Brain microvascular endothelial cell (primary cell): ENCODE measurements at regions not wholly inside any gene's neighbourhood (a gene's known extent, or its start where the extent isn't known, plus 50 kb on each side); places are given as distances from the start of the nearest gene placed in this dataset.

Experiments used
- DNase-seq: peaks from one replicate; pipeline ENCODE4 v3.0.0-alpha.2; 2020
- H3K27ac ChIP-seq: fragments of 250-450 bp; sonication (Bioruptor Pico); 2 replicates; pipeline ENCODE4 v1.5.1; 2020; ENCODE audit warnings: mild to moderate bottlenecking, moderate library complexity
- H3K27me3 ChIP-seq: fragments of 250-450 bp; sonication (Bioruptor Pico); replicated peaks from 2 replicates; pipeline ENCODE4 v1.5.1; 2020; ENCODE audit warnings: mild to moderate bottlenecking
- H3K36me3 ChIP-seq: fragments of 250-450 bp; sonication (Bioruptor Pico); replicated peaks from 2 replicates; pipeline ENCODE4 v1.5.1; 2020; ENCODE audit warnings: mild to moderate bottlenecking
- H3K4me3 ChIP-seq: 2 replicates; pipeline ENCODE4 v1.5.1; 2011; ENCODE audit warnings: low read depth, mild to moderate bottlenecking, control low read depth, low read length, moderate library complexity
- in situ Hi-C: cut with HindIII; loops from 2 replicates; pipeline ENCODE4 v1.10.0; 2017; ENCODE audit warnings: low sequenced_read_pairs, low pct_ligation_motif_present
- TF ChIP-seq, protein P1 (sequence below): IDR thresholded peaks from 2 replicates; pipeline ENCODE4 v1.5.1; 2011; ENCODE audit warnings: low read depth, mild to moderate bottlenecking, moderate library complexity, low read length, control low read depth, inconsistent platforms; ENCODE audit errors: missing control alignments

GRCh38 chr22:47575291-47575690 lies 812.8 kb downstream of the TBC1D22A start:
- in situ Hi-C loops = no loop called here
- Histone ChIP-seq H3K27ac (no peak overlapping the region), H3K27me3 (no peaks in the 10 kb centered on the region), H3K4me3 (no peak overlapping the region), H3K36me3 (no peaks in the 10 kb centered on the region)
- DNase-seq = no peak
- TF ChIP-seq, protein P1, sequence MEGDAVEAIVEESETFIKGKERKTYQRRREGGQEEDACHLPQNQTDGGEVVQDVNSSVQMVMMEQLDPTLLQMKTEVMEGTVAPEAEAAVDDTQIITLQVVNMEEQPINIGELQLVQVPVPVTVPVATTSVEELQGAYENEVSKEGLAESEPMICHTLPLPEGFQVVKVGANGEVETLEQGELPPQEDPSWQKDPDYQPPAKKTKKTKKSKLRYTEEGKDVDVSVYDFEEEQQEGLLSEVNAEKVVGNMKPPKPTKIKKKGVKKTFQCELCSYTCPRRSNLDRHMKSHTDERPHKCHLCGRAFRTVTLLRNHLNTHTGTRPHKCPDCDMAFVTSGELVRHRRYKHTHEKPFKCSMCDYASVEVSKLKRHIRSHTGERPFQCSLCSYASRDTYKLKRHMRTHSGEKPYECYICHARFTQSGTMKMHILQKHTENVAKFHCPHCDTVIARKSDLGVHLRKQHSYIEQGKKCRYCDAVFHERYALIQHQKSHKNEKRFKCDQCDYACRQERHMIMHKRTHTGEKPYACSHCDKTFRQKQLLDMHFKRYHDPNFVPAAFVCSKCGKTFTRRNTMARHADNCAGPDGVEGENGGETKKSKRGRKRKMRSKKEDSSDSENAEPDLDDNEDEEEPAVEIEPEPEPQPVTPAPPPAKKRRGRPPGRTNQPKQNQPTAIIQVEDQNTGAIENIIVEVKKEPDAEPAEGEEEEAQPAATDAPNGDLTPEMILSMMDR = no peak

DNA sequence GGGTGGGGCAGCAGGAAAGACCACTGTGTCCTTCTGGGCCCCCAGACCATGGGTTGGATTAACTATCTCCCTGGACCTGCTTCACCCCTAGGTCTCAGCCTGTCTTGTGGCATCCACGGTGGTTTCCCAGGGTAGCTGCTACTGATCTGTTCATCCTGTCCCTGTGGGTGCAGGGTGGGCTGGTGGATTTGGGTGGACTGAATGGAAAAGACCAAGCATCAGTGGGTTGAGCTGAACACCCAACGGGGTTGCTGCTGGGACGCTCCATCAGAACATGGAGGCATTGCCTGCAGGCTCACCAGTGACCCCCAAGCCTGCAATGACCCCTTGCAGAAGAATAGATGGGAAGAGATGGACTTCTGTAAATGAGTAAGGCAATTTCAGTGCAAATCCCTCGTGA lies 812.1 kb downstream of the TBC1D22A start:
- no peak for DNase-seq
- Histone ChIP-seq H3K4me3 (no peak overlapping the region), H3K27me3 (no peaks in the 10 kb centered on the region), H3K36me3 (no peaks in the 10 kb centered on the region), H3K27ac (no peak overlapping the region)
- TF ChIP-seq, protein P1 = no peak
- in situ Hi-C loops = no loop called here

- Histone ChIP-seq H3K4me3 (no peak overlapping the region), H3K36me3 (no peaks in the 10 kb centered on the region), H3K27me3 (no peaks in the 10 kb centered on the region), H3K27ac (no peak overlapping the region)
- no peak for DNase-seq
- TF ChIP-seq, protein P1 = no peak
- in situ Hi-C loops = no loop called here
Observed at GRCh38 chr22:47573141-47573540, 810.7 kb downstream of the TBC1D22A start.

DNA sequence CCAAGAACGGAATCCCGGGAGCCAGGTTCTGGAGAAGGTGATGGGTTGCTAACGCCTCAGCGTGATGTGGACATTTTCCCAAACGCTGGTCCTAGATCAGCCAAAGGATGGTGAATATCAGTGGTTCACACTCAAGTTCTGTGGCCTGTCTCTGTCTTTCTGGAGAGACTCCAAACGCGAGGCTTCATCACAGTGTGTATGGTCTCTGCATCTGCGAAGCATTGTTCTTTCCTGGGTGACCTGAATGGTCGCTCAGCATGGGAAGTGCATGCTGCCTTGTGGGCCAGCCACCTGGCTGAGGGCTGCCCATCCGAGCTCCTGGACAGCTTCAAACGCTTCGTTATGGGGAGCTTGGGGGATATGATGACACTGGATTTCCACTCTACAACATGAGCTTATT lies 810.0 kb downstream of the TBC1D22A start:
- TF ChIP-seq, protein P1 = no peak
- in situ Hi-C loops = no loop called here
- no peaks in the 10 kb centered on the region for H3K36me3 ChIP-seq

DNA sequence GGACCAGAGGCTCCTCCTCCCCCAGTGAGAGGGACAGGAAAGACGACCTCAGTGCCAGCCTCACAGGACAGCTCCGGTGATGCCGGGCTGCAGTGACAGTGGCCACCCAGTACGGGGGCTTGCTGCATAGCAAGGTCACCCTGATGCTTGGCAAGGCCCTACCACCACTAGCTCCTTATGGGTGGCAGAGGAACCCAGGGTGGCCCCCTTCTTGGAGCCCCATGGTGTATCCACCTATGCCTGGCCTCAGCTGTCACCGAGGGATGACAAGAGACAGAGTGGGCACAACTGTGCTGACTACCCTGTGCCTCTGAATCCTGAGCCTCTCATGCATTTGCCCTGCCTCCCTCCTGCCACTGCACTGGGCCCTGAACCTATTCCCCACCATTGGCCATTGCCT lies 809.2 kb downstream of the TBC1D22A start:
- Histone ChIP-seq H3K36me3 (no peaks in the 10 kb centered on the region), H3K4me3 (no peak overlapping the region), H3K27ac (no peak overlapping the region), H3K27me3 (no peaks in the 10 kb centered on the region)
- in situ Hi-C loops = no loop called here
- TF ChIP-seq, protein P1 = no peak
- no peak for DNase-seq

More for the DNA sequence above, 810.0 kb downstream of the TBC1D22A start:
- Histone ChIP-seq H3K27me3 (no peaks in the 10 kb centered on the region), H3K27ac (no peak overlapping the region), H3K4me3 (no peak overlapping the region)
- no peak for DNase-seq

GRCh38 chr22:47570851-47571250 lies 808.4 kb downstream of the TBC1D22A start:
- TF ChIP-seq, protein P1 = no peak
- Histone ChIP-seq H3K27ac (no peak overlapping the region), H3K4me3 (no peak overlapping the region), H3K27me3 (no peaks in the 10 kb centered on the region), H3K36me3 (no peaks in the 10 kb centered on the region)
- DNase-seq = no peak
- in situ Hi-C loops = no loop called here
